ENCODE measurements at regions not wholly inside any gene's neighbourhood (a gene's known extent, or its start where the extent isn't known, plus 50 kb on each side); places are given as distances from the start of the nearest gene placed in this dataset.

GRCh38 chr6:133769463-133769862, 119.5 kb upstream of the TCF21 start:
- TF ChIP-seq CTCF (conservative IDR thresholded peaks at IDR 0.05; ENCODE audit: low read depth, low read length) (no peak), EZH2 (IDR thresholded peaks at IDR 0.05; ENCODE audit: borderline replicate concordance, low read depth, low read length, poor library complexity, severe bottlenecking) (no peak)
